EH (cell line): ENCODE measurements at regions not wholly inside any gene's neighbourhood (a gene's known extent, or its start where the extent isn't known, plus 50 kb on each side); places are given as distances from the start of the nearest gene placed in this dataset.
"Not testable (repeated sequence)": the region's sequence is repeated elsewhere in the genome, so short reads cannot be mapped to it uniquely, and the experiment has no call there.

Experiments
- DNase-seq: peaks from one replicate; pipeline ENCODE4 v3.0.0-alpha.2; 2015; ENCODE audit warnings: low read depth

- DNase-seq = no peak
These were observed 583.6 kb downstream of the NR2F2 start for GRCh38 chr15:96914081-96914480.

GRCh38 chr15:96916750-96917149, 586.2 kb downstream of the NR2F2 start:
- no peak for DNase-seq

- no peak for DNase-seq
These were observed 594.1 kb downstream of the NR2F2 start for GRCh38 chr15:96924570-96924969.

- DNase-seq = no peak
These were observed 617.1 kb downstream of the NR2F2 start for GRCh38 chr15:96947296-96948229.

- DNase-seq = no peak
These were observed 618.5 kb downstream of the NR2F2 start for GRCh38 chr15:96948981-96949380.

GRCh38 chr15:96958721-96959120, 628.2 kb downstream of the NR2F2 start:
- DNase-seq = no peak

GRCh38 chr15:96959501-96959900, 629.0 kb downstream of the NR2F2 start:
- no peak for DNase-seq

- no peak for DNase-seq
These were observed 630.4 kb downstream of the NR2F2 start for GRCh38 chr15:96960711-96961480.

- no peak for DNase-seq
These were observed 636.1 kb downstream of the NR2F2 start for GRCh38 chr15:96966554-96966953.

GRCh38 chr15:96969732-96970710, 639.5 kb downstream of the NR2F2 start:
- no peak for DNase-seq

- DNase-seq = no peak
These were observed 641.7 kb downstream of the NR2F2 start for GRCh38 chr15:96972201-96972600.

GRCh38 chr15:96974761-96975160, 644.3 kb downstream of the NR2F2 start:
- DNase-seq = no peak

GRCh38 chr15:96977886-96978285, 647.4 kb downstream of the NR2F2 start:
- DNase-seq = no peak

- no peak for DNase-seq
These were observed 648.5 kb downstream of the NR2F2 start for GRCh38 chr15:96978937-96979473.

GRCh38 chr15:96984121-96984671, 653.7 kb downstream of the NR2F2 start:
- DNase-seq = not testable (repeated sequence)

- DNase-seq = no peak
These were observed 662.3 kb downstream of the NR2F2 start for GRCh38 chr15:96992817-96993216.

GRCh38 chr15:96997538-96997937, 667.0 kb downstream of the NR2F2 start:
- DNase-seq = no peak

GRCh38 chr15:97009031-97009431, 678.5 kb downstream of the NR2F2 start:
- DNase-seq = no peak

- no peak for DNase-seq
These were observed 682.5 kb downstream of the NR2F2 start for GRCh38 chr15:97012986-97013385.

GRCh38 chr15:97013491-97013890, 683.0 kb downstream of the NR2F2 start:
- no peak for DNase-seq

GRCh38 chr15:97014001-97014400, 683.5 kb downstream of the NR2F2 start:
- DNase-seq = no peak
